ENCODE measurements at regions not wholly inside any gene's neighbourhood (a gene's known extent, or its start where the extent isn't known, plus 50 kb on each side); places are given as distances from the start of the nearest gene placed in this dataset.
A peak's percentile ranks its signal among the peaks of the same experiment; 100 is the strongest.

DNA sequence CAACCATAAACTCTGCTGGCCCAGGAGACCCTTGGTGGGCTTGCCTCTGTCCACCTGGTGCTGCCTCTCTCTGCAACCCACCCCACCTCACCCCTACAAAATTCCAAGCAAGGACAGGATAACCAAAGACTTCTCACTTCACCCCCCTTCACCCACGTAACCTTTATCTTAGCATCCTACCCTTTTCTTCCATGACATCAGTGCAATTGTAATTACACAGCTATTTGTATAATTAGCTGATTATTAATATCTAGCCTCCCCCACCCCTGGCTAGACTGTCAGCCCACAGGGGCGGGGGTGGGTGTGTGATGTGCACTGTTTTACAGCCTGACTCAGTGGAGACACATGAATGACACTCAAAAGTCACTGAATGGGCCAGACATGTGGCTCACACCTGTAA, 262.2 kb downstream of the MRTFB start:
- intact Hi-C loops (cut with DNase I): no loop called here
- Histone ChIP-seq H3K36me3 (replicated peaks in 1 of 2) (no peaks in the 10 kb centered on the region), H3K9me3 (replicated peaks in 1 of 3) (no peaks in the 10 kb centered on the region), H3K4me3 (no peak overlapping the region), H3K27me3 (no peaks in the 10 kb centered on the region), H3K27ac (no peak overlapping the region), H3K4me1 (replicated peaks in 1 of 2) (no peaks in the 10 kb centered on the region)
- no peak for DNase-seq
- WGBS, 4 donors: 90 to 98% (median 93%) methylated on average over 2 of the region's 2 CpGs
- TF ChIP-seq, protein P1, sequence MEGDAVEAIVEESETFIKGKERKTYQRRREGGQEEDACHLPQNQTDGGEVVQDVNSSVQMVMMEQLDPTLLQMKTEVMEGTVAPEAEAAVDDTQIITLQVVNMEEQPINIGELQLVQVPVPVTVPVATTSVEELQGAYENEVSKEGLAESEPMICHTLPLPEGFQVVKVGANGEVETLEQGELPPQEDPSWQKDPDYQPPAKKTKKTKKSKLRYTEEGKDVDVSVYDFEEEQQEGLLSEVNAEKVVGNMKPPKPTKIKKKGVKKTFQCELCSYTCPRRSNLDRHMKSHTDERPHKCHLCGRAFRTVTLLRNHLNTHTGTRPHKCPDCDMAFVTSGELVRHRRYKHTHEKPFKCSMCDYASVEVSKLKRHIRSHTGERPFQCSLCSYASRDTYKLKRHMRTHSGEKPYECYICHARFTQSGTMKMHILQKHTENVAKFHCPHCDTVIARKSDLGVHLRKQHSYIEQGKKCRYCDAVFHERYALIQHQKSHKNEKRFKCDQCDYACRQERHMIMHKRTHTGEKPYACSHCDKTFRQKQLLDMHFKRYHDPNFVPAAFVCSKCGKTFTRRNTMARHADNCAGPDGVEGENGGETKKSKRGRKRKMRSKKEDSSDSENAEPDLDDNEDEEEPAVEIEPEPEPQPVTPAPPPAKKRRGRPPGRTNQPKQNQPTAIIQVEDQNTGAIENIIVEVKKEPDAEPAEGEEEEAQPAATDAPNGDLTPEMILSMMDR (IDR thresholded peaks at IDR 0.05): no peak
- no peak for TF ChIP-seq POLR2A (IDR thresholded peaks at IDR 0.05)

DNA sequence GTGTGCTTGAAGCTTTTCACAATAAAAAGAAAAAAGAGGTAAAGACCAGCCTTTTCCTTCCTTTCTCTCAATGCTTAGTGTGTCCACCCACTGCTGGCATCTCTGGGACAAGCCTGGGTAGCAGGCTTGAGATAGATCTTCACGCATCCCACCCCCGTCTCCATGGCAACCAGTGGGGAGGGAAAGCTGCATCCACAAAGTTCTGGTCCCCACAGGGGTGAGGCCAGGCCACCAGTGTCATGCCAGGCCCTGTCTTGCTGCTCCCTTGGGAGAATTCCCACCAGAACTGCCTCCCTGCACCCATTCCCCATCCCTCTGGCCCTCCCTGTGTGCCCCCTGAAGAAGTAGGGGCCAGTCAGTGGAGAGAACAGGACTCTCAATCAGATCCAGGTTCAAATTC, 259.9 kb downstream of the MRTFB start:
- WGBS, 4 donors: 85 to 93% (median 87%) methylated on average over 2 of the region's 2 CpGs; no CpG with 5 or more reads in 1 of the 4 donors
- Histone ChIP-seq H3K36me3 (replicated peaks in 1 of 2) (no peaks in the 10 kb centered on the region), H3K9me3 (replicated peaks in 1 of 3) (no peaks in the 10 kb centered on the region), H3K4me1 (replicated peaks in 1 of 2) (peaks cover 10 to 11% of the 10 kb centered on the region in 2 donors), H3K27ac (no peak overlapping the region), H3K27me3 (no peaks in the 10 kb centered on the region), H3K4me3 (no peak overlapping the region)
- TF ChIP-seq, protein P1 (IDR thresholded peaks at IDR 0.05): no peak
- no peak for TF ChIP-seq POLR2A (IDR thresholded peaks at IDR 0.05)
- intact Hi-C loops (cut with DNase I): no loop called here
- DNase-seq: no peak

DNA sequence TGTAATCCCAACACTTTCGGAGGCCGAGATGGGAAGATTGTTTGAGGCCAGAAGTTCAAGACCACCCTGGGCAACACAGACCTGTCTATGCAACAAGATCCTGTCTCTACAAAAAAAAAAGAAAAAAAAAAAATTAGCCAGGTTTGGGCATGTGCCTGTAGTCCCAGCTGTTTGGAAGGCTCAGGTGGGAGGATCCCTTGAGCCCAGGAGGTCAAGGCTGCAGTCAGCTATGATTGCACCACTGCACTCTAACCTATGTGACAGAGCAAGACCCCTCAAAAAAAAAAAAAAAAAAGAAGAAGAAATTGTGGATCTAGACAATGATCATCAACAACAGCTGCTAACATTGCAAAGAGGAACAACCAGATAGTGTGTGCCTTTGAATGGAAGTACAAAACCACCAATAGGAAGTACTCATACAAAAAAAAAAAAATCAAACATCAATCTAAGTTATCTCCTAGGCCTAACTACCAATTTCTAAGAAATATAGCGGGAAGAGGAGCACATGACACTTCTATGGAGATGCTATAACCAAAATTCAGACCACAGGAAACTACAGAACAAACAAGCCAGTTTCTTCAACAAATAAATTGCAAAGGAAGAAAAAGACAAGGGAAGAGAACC, 258.7 kb downstream of the MRTFB start:
- H3K9me3 ChIP-seq (replicated peaks in 1 of 3): no peaks in the 10 kb centered on the region
- H3K27me3 ChIP-seq: no peaks in the 10 kb centered on the region
- intact Hi-C loops (cut with DNase I): no loop called here
- H3K27ac ChIP-seq: no peak overlapping the region
- TF ChIP-seq POLR2A (IDR thresholded peaks at IDR 0.05): no peak
- TF ChIP-seq, protein P1 (IDR thresholded peaks at IDR 0.05): no peak
- peaks cover 21 to 22% of the 10 kb centered on the region in 2 donors for H3K4me1 ChIP-seq (replicated peaks in 1 of 2)
- 93 to 98% (median 95%) methylated on average over 3 of the region's 3 CpGs for WGBS, 4 donors
- DNase-seq: no peak
- H3K36me3 ChIP-seq (replicated peaks in 1 of 2): no peaks in the 10 kb centered on the region
- H3K4me3 ChIP-seq: no peak overlapping the region

DNA sequence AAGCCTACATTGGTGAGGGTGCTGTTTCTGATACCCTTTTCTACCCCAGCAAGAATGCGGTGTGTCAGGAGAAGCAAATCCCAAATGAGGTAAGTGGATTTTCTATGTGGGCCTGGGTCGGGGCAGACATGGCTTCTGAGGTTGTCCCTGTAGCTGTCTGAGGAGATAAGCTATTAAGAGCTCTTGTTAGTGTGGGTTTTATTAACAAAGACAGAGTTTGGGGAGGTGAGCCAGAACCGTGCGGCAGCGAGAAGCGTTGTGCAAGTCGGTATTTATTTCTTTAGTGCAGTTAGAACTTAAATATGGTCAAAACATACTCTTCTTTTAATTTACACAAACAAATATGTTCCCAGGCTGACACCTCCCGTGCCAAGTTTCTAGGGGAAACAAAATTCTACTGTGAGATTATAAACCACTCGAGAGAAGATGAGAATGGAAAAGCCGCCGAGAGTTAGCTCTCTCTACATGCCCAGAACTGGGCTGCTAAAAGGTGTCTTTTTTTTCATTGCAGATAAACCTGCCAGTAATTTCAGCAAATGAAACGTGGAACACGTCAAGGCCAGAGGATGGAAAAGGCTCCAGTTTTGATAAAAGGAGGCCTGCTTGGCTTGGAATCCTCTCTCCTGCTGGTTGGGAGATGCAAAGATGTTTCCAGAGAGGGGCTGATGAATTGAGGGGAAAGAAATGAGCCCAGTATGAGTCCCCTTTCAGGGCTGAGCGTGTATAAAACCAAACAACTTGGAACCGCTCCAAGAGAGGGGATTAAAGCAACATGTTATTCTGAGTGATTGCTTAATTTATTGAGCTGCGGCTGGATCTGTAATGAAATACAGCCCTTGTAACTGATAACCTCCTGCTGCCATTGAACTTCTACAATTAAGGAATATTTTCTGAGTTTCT, 254.6 kb downstream of the MRTFB start:
- no peaks in the 10 kb centered on the region for H3K36me3 ChIP-seq (replicated peaks in 1 of 2)
- H3K4me1 ChIP-seq (replicated peaks in 1 of 2): peaks cover 22% of the 10 kb centered on the region in 2 donors
- TF ChIP-seq POLR2A (IDR thresholded peaks at IDR 0.05): peak in 1 of 2 donors; percentile 24
- TF ChIP-seq, protein P1 (IDR thresholded peaks at IDR 0.05): peak in 2 of 6 experiments; percentile 30 to 36
- 44 to 49% (median 47%) methylated on average over 16 of the region's 16 CpGs for WGBS, 4 donors
- peak overlapping the region; percentile 34 to 82 (median 62) for H3K27ac ChIP-seq
- intact Hi-C loops (cut with DNase I): no loop called here
- H3K9me3 ChIP-seq (replicated peaks in 1 of 3): no peaks in the 10 kb centered on the region
- no peaks in the 10 kb centered on the region for H3K27me3 ChIP-seq
- no peak overlapping the region for H3K4me3 ChIP-seq
- DNase-seq: peak; percentile 45 to 74 (median 69)
